ENCODE measurements at regions not wholly inside any gene's neighbourhood (a gene's known extent, or its start where the extent isn't known, plus 50 kb on each side); places are given as distances from the start of the nearest gene placed in this dataset.
"Not testable (repeated sequence)": the region's sequence is repeated elsewhere in the genome, so short reads cannot be mapped to it uniquely, and the experiment has no call there.

GRCh38 chr7:26424319-26424718, 132.7 kb downstream of the SNX10 start:
- H3K9me3 ChIP-seq; H3K4me3 ChIP-seq; H3K27me3 ChIP-seq; H3K36me3 ChIP-seq; H3K4me1 ChIP-seq; intact Hi-C loops (cut with DNase I); H3K27ac ChIP-seq; DNase-seq (ENCODE audit: extremely low spot score in 2 of 2): not testable (repeated sequence)

GRCh38 chr7:26425655-26426054, 134.0 kb downstream of the SNX10 start:
- Histone ChIP-seq H3K27ac (no peak overlapping the region), H3K27me3 (no peaks in the 10 kb centered on the region), H3K9me3 (no peaks in the 10 kb centered on the region), H3K4me1 (no peaks in the 10 kb centered on the region), H3K36me3 (no peaks in the 10 kb centered on the region), H3K4me3 (no peak overlapping the region)
- intact Hi-C loops (cut with DNase I): no loop called here
- no peak for TF ChIP-seq POLR2AphosphoS5 (IDR thresholded peaks at IDR 0.05; ENCODE audit: insufficient read depth in 1 of 2, low read depth in 1 of 2)
- no peak for TF ChIP-seq CTCF (IDR thresholded peaks at IDR 0.05)
- no peak for TF ChIP-seq POLR2A (IDR thresholded peaks at IDR 0.05)
- no peak for DNase-seq (ENCODE audit: extremely low spot score in 2 of 2)

- no peak for DNase-seq (ENCODE audit: extremely low spot score in 2 of 2)
- Histone ChIP-seq H3K4me3 (no peak overlapping the region), H3K9me3 (no peaks in the 10 kb centered on the region), H3K4me1 (no peaks in the 10 kb centered on the region), H3K36me3 (no peaks in the 10 kb centered on the region), H3K27ac (no peak overlapping the region), H3K27me3 (no peaks in the 10 kb centered on the region)
- TF ChIP-seq POLR2AphosphoS5 (IDR thresholded peaks at IDR 0.05; ENCODE audit: insufficient read depth in 1 of 2, low read depth in 1 of 2) (no peak), POLR2A (IDR thresholded peaks at IDR 0.05) (no peak), CTCF (IDR thresholded peaks at IDR 0.05) (no peak)
- intact Hi-C loops (cut with DNase I): no loop called here
These were observed 134.4 kb downstream of the SNX10 start for GRCh38 chr7:26426096-26426495.

GRCh38 chr7:26428571-26428970, 136.9 kb downstream of the SNX10 start:
- intact Hi-C loops (cut with DNase I): no loop called here
- Histone ChIP-seq H3K9me3 (no peaks in the 10 kb centered on the region), H3K27me3 (no peaks in the 10 kb centered on the region), H3K27ac (no peak overlapping the region), H3K4me3 (no peak overlapping the region), H3K36me3 (no peaks in the 10 kb centered on the region), H3K4me1 (no peaks in the 10 kb centered on the region)
- no peak for TF ChIP-seq POLR2AphosphoS5 (IDR thresholded peaks at IDR 0.05; ENCODE audit: insufficient read depth in 1 of 2, low read depth in 1 of 2)
- TF ChIP-seq CTCF (IDR thresholded peaks at IDR 0.05): no peak
- no peak for TF ChIP-seq POLR2A (IDR thresholded peaks at IDR 0.05)
- no peak for DNase-seq (ENCODE audit: extremely low spot score in 2 of 2)

GRCh38 chr7:26429168-26429567, 137.5 kb downstream of the SNX10 start:
- Histone ChIP-seq H3K27ac (no peak overlapping the region), H3K27me3 (no peaks in the 10 kb centered on the region), H3K4me3 (no peak overlapping the region), H3K9me3 (no peaks in the 10 kb centered on the region), H3K36me3 (no peaks in the 10 kb centered on the region), H3K4me1 (no peaks in the 10 kb centered on the region)
- TF ChIP-seq CTCF (IDR thresholded peaks at IDR 0.05): no peak
- no peak for TF ChIP-seq POLR2A (IDR thresholded peaks at IDR 0.05)
- no peak for TF ChIP-seq POLR2AphosphoS5 (IDR thresholded peaks at IDR 0.05; ENCODE audit: insufficient read depth in 1 of 2, low read depth in 1 of 2)
- intact Hi-C loops (cut with DNase I): no loop called here
- no peak for DNase-seq (ENCODE audit: extremely low spot score in 2 of 2)

GRCh38 chr7:26434974-26435373, 143.3 kb downstream of the SNX10 start:
- no peak for TF ChIP-seq POLR2AphosphoS5 (IDR thresholded peaks at IDR 0.05; ENCODE audit: insufficient read depth in 1 of 2, low read depth in 1 of 2)
- no peak for TF ChIP-seq CTCF (IDR thresholded peaks at IDR 0.05)
- no peak for TF ChIP-seq POLR2A (IDR thresholded peaks at IDR 0.05)
- Histone ChIP-seq H3K27me3 (no peaks in the 10 kb centered on the region), H3K36me3 (no peaks in the 10 kb centered on the region), H3K9me3 (no peaks in the 10 kb centered on the region), H3K27ac (no peak overlapping the region), H3K4me3 (no peak overlapping the region), H3K4me1 (no peaks in the 10 kb centered on the region)
- DNase-seq (ENCODE audit: extremely low spot score in 2 of 2): no peak
- intact Hi-C loops (cut with DNase I): no loop called here

Data from vagina (tissue), 2 donors.